HG02840 (cell line): ENCODE measurements at regions not wholly inside any gene's neighbourhood (a gene's known extent, or its start where the extent isn't known, plus 50 kb on each side); places are given as distances from the start of the nearest gene placed in this dataset.

Experiments
- ATAC-seq: cut with Tn5 transposase; IDR thresholded peaks from one replicate; pipeline ENCODE4 v1.9.1; 2021; ENCODE audit warnings: mild to moderate bottlenecking, moderate library complexity, moderate number of reproducible peaks; ENCODE audit not compliant: unreplicated experiment, low FRiP score

DNA sequence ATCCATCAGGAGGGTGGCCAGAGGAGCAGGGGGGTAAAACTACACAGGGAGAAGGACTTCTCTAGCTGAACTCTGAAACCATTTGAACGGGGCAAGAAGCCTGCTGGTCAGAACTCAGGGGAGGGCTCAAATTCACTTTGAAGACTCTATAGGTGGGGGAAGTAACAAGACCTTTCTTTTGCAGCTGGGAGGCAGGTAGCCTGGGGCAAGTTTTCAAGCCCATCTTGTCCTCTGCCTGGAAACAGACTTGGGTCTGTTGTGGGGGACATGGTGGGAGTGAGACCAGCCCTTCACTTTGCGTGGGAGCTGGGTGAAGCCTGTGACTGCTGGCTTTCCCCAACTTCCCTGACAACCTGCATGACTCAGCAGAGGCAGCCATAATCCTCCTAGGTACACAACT lies 312.3 kb downstream of the SPRY1 start:
- no peak for ATAC-seq

DNA sequence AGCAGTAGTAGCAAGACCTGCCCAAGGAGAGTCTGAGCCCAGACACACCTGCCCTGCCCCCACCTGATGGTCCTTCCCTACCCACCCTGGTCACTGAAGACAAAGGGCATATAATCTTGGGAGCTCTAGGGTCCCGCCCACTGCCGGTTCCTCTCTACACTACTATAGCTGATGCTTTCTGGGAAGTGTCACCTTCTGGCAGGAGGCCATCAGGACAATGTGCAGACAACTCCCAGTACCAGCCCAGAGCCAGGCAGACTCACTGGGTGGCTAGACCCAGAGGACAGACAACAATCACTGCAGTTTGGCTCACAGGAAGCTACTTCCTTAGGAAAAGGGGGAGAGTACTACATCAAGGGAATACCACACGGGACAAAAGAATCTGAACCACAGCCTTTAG lies 312.7 kb downstream of the SPRY1 start:
- ATAC-seq = no peak

DNA sequence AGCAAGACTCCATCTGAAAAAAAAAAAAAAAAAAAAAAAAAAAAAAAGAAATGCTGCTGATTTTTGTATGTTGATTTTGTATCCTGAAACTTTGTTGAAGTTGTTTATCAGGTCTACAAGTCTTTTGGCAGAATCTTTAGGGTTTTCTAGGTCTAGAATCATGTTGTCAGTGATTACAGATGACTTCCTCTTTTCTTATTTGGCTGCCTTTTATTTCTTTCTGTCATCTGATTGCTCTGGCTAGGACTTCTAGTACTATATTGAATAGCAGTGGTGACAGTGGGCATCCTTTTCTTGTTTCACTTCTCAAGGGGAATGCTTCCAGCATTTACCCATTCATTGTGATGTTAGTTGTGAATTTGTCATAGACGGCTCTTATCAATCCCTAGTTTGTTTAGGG lies 334.4 kb downstream of the SPRY1 start:
- no peak for ATAC-seq

DNA sequence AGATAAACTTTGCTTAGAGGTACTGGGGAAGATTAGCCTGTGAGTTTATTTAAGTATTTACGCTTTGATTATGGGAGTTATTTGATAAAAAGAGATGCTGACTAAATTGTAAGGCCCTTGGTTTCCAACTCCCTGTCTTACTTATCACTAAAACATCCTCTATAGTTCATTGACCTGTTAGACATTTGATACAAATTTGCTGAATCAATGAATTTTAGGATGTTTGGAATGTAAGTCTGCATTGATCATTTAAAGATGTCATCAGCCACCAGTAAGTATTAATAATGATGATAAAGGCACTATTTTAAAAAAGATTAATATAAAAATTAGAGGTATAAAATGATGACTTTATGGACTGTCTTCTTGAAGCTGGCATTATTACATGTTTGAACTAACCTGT lies 340.6 kb downstream of the SPRY1 start:
- no peak for ATAC-seq

DNA sequence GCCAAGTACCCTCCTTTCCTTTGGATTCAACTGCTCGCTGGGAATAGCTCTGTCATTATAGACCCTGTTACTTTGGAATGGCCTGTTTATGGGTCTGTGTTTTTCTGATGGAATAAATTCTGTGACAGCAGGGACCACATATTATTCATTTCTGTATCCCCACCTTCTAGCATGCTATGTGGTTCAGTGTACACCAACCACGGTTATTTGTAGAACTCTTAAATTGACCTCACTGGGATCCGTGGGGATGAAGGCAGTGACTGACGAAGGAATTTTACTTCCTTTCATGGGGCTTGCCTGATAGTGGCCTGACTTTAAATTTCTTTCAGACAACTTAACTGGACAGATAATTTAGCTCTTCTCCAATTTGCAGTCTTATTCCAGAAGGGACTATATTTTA lies 343.2 kb downstream of the SPRY1 start:
- no peak for ATAC-seq

DNA sequence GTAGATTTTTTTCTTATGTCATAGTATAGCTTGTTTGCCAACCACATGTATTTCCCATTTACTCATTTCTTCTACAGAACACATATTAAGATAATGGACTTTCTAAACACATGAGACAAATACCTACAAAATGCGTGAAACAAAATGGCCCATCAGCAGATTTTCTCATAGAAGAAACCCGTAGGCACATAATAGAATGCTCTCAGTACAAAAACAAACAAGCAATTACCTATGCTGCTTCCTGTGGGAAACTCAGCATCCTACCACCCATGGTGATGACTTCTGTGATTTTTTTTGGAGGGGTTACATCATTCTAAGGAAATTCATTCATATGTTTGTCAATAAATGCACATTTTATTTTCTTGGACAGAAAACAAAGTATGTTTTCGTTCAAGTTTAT lies 343.6 kb downstream of the SPRY1 start:
- ATAC-seq = no peak

DNA sequence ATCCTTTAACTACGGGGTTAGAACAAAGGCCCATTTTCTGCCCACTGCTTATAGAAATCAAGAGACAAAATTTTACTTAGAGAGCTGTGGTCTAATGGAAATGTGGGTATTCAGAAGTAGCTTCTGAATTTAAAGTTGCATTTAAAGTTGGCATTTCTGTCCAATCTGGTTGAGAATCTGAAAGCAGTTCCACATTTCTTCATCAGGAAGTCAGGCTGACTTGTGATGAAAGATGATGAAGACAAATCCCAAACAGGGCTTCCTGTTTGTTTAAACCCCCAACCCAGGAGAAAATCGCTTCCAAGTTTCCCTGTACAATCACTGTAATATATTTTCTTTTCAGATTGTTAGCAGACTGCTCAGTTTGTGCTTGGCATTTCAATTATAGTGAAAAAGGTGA lies 345.3 kb downstream of the SPRY1 start:
- no peak for ATAC-seq

DNA sequence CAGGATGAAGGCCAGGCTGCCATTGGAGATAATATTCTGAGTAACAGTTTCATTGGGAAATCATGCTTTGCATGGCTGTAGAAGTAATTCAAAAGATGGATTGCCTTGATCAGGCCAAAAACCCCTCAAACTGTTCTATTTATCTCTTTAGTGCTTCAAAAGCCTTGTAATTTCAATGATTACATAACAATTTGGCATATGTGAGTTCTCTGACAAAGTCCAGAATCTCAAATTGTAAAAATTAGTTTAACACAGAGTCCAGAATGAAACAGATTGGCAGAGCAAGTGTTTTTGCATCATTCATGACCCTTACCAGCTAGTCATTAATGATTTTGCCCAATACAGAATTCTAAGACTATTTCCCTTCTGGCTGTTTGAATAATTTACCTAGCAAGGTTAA lies 347.3 kb downstream of the SPRY1 start:
- ATAC-seq = no peak

DNA sequence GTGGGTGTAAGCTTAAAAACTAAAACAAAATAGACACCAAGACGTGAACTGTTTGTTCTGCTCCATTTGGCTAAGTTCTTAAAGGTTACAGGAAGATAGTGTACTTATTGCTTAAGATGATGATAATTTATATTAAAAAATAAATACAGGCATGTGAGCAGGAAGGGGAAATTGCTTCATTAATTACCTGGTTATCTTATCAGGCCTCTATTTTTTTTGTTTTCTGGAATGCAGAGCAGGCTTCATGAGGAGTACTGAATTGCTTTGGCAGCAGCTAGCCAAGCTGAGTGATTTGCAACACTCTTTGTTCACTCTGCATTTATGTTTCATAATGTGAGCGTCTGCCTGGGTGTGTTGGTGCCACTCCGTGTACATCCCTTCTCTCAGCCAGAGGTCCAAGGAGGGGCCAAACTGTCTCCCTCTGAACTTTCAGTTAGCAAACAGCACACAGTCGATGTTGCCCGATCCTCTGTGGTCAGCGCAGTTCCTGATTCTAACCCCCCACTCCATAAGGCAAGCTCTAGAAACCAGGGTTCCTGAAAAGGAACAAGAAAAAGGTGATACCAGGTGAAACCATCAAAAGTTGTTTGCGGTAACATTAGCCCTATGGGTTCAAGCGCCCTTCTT lies 348.2 kb downstream of the SPRY1 start:
- no peak for ATAC-seq

DNA sequence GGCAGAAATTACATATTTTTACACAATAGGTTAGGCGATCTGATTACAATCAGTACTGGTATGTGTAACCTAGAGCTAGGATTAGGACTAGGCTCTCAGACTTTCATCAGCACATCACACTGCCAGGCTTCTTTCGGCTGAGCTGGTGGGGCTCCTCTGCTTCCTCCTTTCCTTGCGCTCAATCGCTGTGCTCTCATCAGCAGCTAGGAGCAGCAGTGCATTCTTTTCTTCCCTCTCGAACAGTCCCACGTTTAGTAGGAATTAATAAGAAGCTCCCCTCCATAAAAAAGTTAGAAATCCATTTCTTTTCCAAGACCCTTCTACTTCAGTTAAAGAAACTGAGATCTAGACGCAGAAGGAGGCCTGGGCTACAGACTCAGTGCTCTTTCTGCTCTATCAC lies 350.4 kb downstream of the SPRY1 start:
- no peak for ATAC-seq

DNA sequence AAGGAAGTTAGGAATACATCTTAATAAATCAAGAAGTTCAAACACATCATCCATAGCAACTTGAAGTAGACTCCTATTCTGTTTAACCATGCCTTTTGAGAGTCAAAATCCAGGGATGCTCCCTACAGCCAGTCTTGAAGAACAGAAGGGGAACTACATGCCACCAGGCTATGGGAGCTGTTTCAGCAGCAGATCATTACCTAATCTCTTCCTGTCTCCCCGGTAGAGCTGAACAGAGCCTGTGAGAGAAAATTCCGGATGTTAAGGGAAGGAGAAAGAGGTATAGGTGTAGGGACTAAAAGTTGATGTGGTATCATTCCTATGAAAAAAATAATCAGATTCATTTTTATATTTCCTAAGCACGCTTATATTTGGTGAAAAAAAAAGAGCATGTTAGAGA lies 352.2 kb downstream of the SPRY1 start:
- no peak for ATAC-seq

DNA sequence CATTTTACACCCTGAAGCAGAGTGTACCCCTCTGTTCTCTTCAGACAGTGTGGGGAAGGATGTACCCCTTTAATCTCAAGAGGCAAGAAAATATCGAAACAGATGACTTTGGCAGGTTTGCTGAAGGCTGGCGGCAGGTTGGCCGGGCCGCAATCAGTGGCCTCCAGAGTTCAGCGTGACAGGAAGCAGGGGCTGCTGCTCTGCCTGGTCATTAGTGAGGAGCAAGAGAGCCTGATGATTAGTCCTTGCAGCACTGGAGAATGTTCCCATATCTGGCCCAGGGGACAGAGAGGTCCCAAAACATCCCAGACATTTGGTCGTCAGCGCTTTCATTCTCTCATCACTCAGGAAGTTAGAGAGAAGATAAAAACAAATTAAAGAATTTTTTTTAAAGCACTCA lies 352.8 kb downstream of the SPRY1 start:
- ATAC-seq = no peak

DNA sequence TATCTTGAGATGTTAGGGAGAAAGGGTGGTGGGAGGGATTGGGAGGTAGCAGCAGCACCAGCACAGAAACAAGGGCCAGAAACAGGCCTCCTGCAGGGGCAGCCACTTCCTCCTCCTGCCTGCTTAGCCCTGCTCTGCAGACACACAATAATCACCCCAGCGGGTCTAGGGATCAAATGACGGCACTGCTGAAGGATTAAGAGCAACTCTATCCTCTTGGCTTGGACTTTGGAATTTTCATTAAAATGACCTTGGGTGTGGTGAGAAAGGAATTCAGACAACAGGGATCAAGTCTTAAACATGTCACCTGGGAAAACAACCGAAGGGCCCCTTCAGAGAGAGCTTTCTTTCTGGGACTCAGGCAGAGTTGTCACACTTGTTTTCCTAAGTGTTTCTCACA lies 353.4 kb downstream of the SPRY1 start:
- ATAC-seq = no peak

DNA sequence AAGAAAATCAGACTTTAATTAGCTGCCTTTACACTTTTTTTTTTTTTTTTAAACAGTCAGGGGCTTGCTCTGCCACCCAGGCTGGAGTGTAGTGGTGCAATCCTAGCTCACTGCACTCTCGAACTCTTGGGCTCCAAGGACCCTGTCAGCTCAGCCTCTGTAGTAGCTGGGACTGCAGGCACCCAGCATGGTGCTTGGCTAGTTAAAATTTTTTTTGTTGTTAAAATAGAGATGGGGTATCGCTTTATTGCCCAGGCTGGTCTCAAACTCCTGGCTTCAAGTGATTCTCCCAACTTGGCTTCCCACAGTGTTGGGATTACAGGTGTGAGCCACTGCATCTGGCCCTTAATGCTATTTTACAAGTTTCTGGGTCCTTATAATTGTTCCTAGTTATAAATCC lies 359.1 kb downstream of the SPRY1 start:
- no peak for ATAC-seq

DNA sequence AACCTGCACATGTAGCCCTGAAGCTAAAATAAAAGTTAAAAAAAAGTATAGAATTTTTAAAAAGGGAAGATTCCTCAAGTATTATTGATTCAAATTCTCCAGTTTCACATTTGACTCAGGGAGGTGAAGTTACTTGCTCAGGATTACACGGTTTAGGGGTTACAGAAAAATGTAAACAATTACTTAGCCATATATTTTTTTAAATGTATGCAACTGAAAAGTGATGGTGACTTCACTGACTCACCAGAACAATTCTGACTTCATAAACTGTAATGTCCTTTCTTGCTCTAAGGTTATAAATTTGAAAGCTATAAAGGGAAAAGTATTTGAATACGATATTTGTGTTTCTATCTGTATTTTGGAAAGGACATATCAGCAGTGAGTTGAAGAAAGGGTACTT lies 371.2 kb downstream of the SPRY1 start:
- no peak for ATAC-seq

DNA sequence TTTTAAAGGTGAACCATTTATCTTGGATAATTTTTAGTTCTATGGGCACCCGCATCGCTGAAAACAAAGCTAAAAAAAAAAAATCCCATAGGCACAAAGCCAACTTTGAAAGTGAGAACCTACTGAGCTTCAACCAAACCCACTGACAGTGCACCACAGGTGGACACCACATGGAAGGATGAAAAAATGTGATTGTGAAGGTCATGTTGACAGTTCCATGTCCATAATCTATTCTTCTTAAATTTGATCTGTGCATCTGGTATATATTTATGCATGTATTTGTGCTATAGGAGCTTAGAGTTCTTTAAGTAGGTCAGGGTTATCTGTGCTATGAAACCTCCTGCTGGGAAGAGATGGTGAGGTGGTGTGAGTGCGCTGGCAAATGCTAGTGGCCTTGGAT lies 374.3 kb downstream of the SPRY1 start:
- no peak for ATAC-seq

DNA sequence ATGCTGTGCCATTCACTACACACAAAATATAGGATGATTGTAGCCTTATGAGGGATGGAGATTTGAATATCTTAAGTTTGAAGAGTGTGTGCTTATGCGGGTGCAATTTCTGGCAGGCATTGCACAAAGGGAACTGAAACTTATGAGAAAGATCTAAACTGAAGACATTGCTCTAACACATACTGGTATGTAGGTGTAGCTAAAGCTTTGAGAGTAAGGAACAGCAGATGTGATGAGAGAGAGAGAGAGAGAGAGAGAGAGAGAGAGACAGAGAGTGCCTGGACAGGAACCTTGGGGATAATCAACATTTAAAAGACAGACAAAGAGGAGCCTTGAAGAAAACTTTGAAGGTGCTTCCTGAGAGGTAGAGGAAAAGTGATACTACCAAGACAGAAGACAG lies 379.7 kb downstream of the SPRY1 start:
- peak; percentile 99 for ATAC-seq

DNA sequence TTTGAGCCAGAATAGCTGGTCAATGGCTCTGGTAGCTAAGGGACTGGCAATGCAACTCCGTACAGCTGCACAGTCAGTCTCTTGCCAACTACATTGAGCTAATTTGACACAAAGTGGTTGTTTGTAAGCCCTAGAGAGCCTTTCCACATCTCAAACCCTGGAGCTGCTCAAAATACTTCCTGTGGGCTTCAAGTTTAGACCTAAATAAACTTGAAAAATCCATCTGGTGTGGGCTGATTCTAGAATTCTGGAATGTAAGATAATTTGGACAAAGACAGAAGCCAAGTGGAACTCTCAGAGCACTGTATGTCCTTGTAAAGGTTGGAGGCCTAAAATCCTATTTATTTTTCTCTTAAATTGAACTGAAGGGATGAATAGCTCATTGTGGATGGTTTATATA lies 380.8 kb downstream of the SPRY1 start:
- ATAC-seq = no peak

DNA sequence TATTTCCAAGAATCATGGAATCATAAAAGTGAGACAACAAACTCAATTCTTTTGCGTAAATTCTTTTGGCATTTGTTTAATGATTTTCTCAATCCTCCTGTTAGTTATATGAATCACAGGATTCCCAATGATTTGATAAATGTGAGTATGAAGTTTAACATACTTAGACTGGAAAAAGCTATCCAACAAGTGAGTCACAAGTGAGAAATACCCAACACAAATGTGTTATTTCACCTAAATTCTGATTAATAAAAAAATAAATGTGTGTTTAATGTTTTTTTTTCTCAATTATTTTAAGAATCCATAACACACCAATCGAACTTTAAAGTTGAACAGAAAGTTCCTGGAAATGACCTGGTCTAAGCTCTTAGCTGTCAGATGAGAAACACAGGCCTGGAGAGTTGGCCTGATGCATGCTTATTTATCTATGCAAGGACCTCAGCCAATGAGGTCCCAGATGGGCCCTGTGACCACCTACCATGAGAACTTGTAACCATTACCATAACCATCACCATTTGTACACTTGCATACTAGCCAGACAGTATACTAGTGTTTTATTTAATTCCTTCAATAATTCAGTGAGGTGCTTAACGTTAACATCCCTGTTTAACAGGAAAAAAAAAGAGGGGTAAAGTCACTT lies 386.7 kb downstream of the SPRY1 start:
- ATAC-seq = no peak

DNA sequence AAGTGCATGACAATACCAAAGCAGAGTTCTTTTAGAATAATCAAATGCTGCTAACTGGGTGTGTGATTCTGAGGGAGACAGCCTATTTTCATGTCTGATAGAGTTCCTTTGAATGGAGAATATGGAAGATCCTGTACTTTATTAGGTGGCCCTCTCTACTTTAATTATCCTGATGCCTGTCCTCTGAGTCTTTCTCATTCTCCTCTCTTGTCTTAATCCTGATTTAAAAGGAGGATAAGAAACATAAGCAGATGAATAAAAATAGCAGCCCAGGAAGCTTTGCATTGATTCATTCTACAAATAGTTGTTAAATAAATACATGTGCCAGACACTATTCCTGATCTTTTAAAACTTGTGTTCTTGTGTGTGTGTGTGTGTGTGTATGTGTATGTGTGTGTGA lies 387.3 kb downstream of the SPRY1 start:
- ATAC-seq = no peak

DNA sequence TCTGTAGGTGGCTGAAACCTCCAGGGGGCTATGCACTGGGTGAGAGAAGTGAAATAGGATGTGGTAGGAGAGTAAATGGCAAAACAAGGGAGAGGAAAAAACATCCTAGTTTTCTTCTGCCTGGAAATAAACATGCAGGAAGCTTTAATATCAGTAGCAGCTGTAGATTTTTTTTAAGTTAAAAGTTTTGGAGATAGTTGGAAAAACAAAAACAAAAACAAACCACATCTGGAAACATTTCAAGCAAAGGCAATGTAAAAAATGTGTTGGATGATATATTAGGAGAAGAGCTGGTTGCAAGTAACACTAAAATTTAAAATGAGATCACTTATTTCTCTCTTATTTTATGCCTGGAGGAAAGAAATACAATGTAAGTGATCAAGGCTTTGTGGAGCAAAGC lies 388.0 kb downstream of the SPRY1 start:
- no peak for ATAC-seq

DNA sequence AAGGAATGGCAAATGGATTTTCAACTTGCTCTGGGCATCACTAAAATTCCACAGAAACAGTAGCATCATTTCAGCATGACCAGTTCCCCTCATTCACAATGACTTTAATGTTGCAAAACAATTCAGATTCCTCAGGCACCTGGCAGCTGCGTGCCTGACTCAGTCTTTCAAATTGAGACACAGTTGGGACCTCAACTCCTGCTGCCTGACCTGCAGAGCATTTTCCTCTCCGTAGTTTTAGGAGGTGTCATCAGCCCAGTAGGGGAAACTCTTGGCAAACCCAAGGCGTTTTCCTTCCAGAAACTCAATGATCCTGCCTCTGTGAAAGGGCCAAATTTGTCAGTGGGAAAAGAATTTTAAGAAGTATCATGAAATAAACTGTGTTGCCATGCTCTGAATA lies 388.9 kb downstream of the SPRY1 start:
- ATAC-seq = no peak
